Occipital lobe (tissue), 2 donors: ENCODE measurements at regions not wholly inside any gene's neighbourhood (a gene's known extent, or its start where the extent isn't known, plus 50 kb on each side); places are given as distances from the start of the nearest gene placed in this dataset. TPM values are rescaled to one million over a fixed set of nuclear protein-coding genes. Genes with fewer than 3 reads are reported as not detected.
"Not testable (repeated sequence)": the region's sequence is repeated elsewhere in the genome, so short reads cannot be mapped to it uniquely, and the experiment has no call there.

Source experiments
- DNase-seq: peaks from one replicate; lab custom pipeline; 2025; lab: John Stamatoyannopoulos, UW
- small RNA-seq: library from RNA; depleted of rRNA; stranded (forward); fragments of <200 nt; gene quantifications from one replicate; pipeline ENCODE3, GENCODE V24; 2014

DNA sequence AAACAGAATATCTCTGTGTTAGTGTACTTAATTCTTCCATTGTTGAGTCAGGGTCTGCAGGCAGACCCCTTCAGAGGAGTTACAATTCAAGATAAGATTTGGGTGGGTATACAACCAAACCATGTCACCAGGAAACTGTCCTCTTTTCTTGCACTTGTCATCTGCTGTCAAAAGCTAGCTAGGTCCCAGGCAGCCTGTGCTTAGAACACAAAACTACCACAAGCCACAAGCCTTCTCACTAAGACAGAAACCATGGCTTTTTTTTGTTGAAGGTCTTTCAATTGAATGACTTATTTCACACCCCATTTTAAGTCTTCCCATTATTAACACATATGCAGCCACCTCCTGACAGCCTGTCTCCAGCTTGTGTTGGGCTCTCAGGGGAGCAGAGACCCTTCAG lies 2345.1 kb downstream of the TP53TG3F start:
- not testable (repeated sequence) for DNase-seq

DNA sequence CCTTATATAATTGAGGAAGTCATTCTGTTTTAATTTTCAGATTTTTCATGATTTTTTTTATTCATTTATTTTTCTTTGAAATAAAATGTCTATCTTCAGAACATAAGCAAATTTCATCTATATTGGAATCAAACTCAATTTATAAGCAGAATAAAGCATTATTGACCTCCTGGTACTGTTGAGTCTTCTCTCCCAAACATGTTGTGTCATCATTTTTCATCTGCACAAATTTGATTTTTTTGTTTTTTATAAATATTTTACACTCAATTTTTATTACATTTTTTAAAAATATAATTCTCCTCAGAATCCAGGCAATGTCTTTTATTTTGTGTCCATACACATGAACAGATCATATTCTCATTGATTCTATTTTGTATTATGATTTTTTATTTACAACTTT lies 2363.9 kb downstream of the TP53TG3F start:
- no peak for DNase-seq

DNA sequence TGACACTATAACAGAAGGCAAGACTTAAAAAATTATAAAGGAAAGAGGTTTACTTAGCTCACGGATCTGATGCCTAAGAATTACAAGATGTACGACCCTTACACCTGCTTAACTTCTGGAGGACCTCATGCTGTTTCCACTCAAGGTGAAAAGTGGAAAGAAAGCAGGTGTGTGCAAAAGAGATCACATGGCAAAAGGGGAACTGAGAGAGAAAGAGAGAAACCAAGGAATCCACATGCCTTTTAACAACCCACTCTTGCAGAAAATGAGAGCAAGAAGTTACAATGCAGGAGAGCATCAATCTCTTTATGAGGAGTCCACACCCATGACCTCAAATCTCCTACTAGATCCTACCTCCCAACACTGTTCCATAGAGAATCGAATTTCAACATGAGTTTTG lies 2382.2 kb downstream of the TP53TG3F start:
- no peak for DNase-seq

DNA sequence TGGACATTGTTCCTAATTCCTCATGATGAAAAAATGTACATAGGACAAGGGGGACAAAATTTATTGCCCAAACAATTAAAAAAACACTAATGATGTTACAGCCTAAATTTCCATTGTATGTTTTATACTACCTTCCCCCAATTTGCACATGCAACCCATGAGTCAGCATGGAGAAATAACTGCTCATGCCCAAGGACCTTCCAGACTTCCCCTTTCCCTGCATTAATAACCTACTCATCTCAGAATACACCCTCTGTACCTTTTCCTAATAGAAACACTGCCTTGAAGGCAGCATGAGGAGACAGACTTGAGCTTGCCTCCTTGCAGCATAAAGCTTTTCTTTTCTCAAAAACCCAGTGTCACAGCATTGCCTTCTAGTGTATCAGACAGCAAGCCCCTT lies 2402.8 kb downstream of the TP53TG3F start:
- DNase-seq, result no peak

DNA sequence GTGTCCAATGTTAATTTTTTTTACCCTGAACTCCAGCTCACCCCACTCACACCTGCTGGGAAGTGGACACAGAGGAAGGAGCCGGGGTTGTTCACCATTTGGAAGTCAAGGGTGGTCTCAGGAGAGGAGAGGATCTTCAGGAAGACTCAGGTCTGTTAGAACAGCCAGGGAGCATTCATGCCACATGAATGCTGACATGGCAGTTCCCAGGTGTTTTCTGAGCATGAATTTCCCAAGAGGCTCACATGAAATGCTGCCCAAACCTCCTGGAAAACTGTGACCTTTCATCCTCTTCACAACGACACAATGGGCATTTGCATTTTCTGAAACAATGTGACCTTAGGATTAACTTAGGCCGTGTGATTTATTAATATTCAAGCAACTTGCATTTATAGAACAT lies 2409.2 kb downstream of the TP53TG3F start:
- no peak for DNase-seq

DNA sequence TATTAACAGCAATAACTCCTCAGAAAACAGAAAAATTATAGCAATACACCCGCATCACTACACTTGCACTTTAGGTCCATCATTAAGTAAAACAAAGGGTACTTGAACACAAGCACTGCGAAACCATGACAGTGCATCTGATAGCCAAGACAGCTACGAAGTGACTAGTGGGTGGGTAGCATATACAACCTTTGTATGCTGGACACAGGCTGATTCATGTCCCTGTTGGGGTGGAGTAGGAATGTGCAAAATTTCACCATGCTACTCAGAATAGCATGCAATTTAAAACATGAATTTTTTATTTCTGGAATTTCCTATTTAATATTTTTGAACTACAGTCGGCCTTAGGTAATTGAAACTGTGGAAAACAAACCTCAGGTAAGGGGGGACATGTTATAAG lies 2414.1 kb downstream of the TP53TG3F start:
- no peak for DNase-seq

DNA sequence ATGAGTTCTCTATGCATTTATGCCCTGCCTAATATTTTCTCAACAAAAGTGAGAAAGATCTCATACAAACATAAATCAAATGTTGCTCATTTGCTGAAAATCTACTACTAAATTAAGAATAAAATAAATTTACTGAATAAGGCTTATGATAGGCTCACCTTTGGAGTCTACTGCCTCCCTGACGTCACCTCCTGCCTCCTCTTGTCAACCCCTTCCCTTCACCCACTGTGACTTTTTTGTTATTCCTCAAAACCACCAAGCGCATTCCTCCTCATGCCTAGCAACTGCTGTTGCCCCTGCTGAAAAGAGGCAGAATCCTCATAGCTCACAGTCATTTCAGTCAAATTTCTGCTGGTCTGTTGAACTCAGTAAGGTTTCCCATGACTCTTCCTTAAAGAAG lies 2422.2 kb downstream of the TP53TG3F start:
- DNase-seq, result no peak

DNA sequence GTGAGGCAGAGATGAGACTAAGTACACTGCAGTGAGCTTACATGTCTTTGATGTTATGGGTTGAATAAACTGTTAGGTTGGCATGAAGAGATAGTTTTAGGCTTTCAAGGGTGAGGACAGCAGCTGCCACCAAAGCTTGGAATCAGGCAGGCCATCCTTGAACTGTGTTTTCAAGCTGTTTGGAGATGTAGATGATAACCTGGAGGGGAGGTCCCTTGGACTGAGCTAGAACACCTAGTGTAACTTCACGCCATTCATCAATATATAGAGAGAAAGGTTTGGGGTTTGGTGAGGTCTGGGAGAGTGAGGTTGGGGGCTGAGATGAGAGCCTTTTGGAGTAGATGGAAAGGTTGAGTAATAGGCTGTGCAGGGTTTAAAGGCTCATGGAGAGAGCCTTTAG lies 2447.0 kb downstream of the TP53TG3F start:
- no peak for DNase-seq

DNA sequence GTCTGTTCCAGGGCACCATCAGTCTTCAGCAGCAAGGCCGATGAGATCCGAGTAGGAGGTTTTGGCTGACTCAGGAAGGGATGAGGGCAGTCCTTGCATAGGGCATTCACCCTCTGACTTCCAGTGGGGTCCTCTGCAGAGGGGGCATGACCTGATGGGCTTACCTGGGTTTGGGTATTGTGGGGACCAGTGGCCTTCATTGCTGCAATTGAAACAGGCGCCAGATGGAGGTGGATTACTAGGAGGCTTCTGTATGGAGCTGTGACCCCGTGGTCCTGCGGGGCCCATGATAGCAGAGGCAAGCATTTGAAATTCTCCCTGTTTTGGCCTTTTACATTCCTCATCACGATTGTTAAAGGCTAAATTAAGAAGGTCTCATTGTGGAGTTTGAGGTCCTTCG lies 2448.7 kb downstream of the TP53TG3F start:
- no peak for DNase-seq

DNA sequence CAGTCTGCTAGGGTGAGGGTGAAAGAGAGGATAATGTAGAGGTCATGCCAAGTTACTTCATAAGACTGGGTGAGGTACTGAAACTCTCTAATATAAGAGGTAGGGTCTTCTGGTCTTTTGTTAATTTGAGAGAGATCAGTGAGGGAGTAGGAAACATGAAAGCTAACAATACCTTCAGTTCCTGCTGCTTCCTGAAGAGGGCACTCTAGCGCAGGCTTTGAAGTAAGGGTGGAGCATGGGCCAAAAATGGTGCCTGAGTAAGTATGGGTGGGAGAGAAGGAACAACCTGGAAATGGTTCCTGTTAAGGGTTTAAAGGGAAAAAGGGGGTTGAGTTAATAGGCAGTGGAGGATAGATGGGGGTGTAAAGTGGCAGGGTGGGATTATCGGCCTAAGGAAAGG lies 2449.5 kb downstream of the TP53TG3F start:
- DNase-seq, result no peak

DNA sequence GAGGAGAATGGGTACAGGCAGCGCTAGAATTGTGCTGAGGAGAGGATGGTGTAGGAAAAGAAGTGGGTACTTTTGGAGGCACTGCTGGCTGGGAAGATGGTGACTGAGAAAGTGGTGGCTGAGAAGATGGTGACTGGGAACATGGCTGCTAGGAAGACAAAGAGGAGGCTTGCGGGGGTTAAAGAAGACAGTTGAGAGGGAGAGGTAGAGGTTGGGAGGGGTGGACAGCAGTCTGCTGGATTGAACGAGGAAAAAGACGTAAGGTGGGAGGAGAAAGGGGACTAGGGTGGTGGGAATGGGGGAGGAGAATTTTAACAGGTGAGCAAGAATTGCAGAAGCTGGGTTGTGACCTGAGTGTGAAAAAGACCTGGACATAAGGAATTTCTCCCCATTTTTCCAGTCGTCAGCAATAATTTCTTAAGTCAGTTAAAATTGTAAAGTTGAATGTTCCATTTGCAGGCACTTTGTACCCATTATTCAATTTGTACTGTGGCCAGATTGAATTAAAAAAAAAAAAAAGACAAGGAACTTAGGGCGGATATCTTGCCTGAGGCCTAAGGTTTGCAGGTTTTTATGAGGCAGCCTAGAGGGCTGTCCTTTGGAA lies 2450.0 kb downstream of the TP53TG3F start:
- DNase-seq, result no peak

DNA sequence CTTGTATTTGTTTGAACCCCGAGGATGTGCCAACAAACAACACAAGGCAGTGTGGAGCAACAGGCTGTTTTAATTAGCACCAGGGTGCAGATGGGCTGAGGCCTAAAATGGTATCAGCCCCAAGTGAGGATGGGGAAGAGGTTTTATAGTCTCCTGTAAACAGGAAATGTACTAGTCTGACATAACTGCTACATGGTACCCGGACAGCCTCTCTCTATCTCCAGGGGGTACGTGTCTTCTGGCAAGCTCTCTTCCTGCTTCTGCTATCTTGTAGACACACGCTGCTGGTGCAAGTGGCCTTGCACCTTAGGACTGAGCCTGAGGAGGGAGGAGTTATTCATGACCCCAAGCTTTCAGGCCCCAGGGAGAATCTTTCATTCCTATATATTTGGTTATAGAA lies 2451.0 kb downstream of the TP53TG3F start:
- no peak for DNase-seq

DNA sequence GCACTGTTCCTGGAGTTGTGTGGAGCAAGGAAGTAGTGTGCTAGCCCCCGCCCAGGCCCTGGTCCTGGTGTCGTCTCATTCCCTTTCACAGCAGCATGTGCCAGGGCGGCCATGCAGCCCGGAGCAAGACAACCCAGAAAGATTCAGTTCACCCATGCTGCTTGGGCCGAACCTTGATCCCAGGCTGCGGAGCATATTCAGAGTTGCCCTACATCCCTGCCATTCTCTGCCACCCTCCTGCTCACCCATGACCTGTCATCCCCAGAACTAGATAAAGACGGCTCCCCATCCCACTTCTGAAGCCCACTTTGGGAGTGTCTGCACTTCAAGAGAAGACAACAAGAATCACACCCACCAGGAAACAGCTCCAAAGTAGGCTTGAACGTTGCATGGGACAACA lies 2452.5 kb downstream of the TP53TG3F start:
- DNase-seq, result no peak

DNA sequence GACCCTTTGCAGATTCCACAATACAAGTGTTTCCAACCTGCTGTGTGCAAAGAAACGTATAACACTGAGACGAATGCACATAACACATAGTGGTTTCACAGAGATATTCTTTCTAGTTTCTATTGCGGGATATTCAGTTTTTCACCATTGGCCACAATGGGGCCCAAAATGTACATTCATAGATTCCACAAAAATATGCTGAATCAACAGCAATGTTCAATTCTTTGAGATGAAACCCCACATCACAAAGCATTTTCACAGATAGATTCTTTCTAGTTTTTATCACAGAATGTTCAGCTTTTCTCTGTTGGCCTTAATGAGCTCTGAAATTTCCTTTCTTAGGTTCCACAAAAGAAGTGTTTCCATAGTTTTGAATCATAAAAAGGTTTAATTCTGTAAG lies 2472.3 kb downstream of the TP53TG3F start:
- no peak for DNase-seq

Small RNA genes lying in the stretch of these regions (small RNA-seq; reads per million reads assigned to genes)
- gene AC106785.1 (not detected), gene RNA5SP406 (not detected), gene RNA5SP407 (not detected), gene RNA5SP408 (not detected), gene RNA5SP409 (not detected), gene RNA5SP410 (not detected), gene RNA5SP411 (not detected), gene RNA5SP412 (not detected), gene RNA5SP413 (not detected), gene RNA5SP414 (not detected), gene RNA5SP415 (not detected), gene RNA5SP416 (not detected), gene RNA5SP417 (not detected), gene RNA5SP418 (not detected), gene RNA5SP419 (not detected), gene RNA5SP420 (not detected), gene RNA5SP421 (not detected), gene RNA5SP422 (not detected), gene RNA5SP423 (not detected)
